HG03139 (cell line): ENCODE measurements at regions not wholly inside any gene's neighbourhood (a gene's known extent, or its start where the extent isn't known, plus 50 kb on each side); places are given as distances from the start of the nearest gene placed in this dataset.
"Not testable (repeated sequence)": the region's sequence is repeated elsewhere in the genome, so short reads cannot be mapped to it uniquely, and the experiment has no call there.

Experiments
- ATAC-seq: cut with Tn5 transposase; IDR thresholded peaks from one replicate; pipeline ENCODE4 v1.9.1; 2021; ENCODE audit not compliant: unreplicated experiment

DNA sequence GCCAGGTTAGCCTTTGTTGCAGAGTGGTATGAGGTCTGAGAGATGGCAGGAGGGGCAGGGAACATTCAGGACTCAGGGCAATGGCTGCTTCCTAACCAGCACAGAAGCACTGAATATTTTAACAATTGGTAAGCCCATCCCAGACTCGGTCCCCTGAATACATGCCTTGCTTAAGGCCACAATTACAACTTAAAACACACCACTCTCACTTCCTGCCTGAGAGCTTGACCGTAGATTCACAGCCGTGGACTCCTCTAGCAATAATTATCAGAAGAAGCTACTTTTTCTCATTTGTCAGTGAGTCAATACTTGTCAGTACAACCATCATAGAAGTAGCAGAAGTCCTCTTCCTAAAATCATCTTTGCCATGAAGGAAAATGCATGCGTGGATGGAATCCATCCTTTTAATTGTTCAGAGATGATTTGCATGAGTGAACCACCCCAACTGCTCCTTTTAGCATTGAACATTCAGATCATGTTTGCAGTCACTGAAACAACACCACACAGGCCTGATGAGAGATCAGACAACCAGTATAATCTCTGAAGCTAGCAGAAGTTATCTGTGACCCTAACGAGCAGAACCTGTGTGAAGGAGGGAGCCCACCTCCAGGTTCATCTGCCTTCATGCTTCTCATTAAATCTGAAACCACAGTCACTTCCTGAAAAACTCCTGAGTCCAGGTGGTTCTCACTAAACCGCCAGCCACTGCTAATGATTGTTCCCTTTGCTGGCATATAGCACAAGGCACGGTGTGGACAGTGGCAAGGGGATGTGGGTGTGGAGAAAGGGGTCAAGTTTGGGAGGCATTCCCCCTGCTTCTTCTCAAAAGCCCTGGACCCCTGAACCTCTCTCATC is 333.9 kb upstream of the CNR1 start:
- ATAC-seq, result no peak

DNA sequence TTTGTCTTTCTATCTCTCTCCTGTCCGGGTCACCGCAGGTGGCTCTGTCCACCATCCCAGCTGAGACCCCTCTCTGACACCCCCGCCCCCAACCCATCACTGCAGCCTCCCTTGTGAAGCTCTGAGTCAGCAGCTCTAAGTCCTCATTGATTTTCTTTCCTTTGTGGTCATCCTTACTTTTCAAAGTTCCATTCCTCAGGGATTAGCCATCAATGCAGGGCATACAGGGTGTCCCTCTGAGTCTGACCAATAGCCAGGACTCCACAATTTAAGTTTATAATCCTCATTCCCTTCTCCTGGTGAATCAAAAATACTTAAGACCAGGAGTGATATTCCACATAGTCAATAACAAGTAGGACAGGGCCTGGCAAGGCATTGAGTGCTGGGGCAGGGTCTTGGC is 333.3 kb upstream of the CNR1 start:
- ATAC-seq, result no peak

DNA sequence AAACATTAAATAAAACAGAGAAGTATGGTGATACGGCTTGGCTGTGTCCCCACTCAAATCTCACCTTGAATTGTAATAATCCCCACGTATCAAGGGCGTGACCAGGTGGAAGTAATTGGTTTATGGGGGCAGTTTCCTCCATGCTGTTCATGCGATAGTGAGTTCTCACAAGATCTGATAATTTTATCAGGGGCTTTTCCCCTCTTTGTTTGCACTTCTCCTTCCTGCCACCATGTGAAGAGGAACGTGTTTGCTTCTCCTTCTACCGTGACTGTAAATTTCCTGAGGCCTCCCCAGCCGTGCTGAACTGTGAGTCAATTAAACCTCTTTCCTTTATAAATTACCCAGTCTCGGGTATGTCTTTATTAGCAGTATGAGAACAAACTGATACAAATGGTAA is 331.3 kb upstream of the CNR1 start:
- ATAC-seq, result not testable (repeated sequence)

DNA sequence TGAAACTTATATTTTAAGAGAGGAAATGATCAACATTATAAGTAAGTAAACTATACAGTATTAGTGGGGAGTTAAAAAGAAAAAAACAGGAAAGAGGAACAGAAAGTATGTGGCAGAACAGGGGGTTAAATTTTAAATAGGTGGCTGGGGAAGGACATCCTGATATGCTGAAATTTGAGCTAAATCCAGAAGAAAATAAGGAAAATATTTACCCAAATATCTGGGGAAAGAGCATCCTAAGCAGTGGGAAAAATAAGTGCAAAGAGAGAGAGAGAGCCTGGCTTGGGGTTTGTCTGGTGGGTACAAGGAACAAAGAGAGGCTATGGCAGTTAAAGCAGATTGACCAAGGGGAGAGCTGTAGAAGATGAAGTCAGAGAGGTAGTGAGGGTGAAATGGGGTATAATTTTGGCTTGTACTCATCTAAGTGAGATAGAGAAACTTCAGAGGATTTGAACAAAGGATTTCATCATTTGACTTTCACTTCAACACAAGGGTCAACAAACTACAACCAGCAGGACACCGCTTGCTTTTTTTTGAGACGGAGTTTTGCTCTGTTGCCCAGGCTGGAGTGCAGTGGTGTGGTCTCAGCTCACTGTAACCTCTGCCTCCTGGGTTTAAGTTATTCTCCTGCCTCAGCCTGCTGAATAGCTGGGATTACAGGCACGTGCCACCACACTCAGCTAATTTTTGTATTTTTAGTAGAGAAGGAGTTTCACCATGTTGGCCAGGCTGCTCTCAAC is 328.4 kb upstream of the CNR1 start:
- peak; percentile 78 for ATAC-seq

DNA sequence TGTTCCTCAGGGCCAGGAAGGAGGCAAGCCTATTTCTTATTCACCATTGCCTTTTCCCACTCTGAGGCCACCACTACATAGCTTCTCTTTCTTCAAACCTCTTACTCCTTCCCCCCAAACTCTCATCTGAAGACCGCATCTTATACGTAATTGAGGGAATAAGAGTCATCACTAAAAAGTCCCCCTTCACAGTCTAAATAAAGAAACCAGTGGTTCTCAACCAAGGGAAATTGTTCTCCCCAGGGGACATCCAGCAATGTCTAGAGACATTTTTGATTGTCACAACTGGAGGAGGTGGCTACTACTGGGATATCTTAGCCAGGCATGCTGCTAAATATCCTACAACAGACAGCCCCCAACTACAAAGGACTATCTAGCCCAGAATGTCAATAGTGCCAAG is 327.6 kb upstream of the CNR1 start:
- ATAC-seq, result peak; percentile 28

DNA sequence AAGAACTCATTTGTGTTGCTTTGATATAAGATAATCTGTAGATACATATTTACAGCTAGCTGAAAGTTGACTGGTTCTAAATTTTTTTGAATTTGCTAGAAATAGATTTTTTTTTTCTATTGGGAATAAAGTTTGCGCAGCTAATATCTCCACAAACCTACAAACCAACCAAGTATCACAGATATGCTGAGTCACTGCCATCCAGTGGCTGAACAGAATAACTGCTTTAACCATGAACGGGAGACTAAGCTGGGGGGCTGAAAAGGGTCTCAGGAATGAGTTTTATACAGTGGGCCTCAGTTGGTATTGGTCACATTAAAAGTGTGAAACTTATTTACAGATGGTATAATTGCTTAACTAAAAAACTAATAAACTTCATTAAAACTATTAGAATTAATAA is 326.7 kb upstream of the CNR1 start:
- ATAC-seq, result no peak

DNA sequence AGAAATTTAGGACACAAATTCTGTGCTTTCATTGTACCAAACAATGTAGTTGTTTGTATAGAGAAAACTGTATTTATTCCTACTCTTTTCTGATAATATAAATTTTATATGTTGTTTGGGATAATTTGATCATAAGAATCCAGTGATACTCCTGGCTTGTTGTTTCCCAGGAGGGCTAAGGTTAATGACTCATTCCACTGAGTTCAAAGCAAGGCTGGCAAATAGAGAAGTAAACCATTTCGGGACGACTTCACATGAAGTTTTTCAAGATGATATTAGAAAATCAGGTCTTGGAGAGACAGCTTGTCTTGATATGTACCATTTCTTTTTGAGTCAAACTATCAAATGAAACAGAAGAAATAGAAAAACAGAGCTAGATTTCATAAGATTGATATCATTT is 326.1 kb upstream of the CNR1 start:
- ATAC-seq, result no peak

DNA sequence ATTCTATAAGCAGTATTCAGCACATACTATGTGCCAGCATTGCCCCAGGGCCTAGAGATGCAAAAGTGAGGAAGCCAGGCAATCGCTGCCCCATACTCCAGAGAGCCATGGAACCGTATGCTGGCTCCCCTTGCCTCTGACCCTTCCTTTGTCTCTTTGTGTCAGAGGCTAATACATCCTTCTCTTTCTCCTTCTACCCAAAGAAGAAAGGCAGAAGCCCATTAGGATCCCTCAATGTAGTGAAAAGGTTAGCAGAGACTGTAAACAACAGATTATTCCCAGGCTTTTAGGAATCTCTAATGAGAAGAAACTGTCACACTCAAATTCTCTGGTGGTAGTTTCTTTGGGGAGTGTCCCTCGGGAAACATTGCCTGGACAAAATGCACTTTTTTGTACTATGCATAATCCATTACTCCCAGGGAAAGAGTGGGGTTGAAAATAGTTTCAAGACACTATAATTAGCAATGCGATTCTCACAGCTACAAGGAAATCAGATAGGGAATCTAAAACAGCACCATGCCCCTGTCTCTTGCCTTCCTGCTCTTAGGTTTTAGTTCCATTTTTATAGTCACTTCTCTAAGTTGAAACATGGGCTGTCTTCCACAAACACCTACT is 325.2 kb upstream of the CNR1 start:
- ATAC-seq, result no peak

DNA sequence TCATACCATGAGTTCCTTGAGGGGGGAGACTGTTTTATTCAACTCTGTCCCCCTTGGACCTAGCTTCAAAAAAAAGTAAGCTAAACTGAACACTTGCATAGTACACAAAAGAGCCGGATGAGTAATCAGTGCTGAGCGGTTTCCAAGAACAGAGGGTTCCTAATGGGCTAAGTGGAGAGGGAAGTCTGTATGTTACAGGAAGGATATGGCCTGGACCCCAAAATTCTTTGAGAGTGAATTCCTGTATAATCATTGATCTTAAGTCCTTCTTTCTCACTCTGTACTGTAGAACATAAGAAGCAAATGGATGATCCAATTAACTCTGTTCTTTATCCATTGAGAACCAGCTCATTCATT is 324.7 kb upstream of the CNR1 start:
- ATAC-seq, result no peak

DNA sequence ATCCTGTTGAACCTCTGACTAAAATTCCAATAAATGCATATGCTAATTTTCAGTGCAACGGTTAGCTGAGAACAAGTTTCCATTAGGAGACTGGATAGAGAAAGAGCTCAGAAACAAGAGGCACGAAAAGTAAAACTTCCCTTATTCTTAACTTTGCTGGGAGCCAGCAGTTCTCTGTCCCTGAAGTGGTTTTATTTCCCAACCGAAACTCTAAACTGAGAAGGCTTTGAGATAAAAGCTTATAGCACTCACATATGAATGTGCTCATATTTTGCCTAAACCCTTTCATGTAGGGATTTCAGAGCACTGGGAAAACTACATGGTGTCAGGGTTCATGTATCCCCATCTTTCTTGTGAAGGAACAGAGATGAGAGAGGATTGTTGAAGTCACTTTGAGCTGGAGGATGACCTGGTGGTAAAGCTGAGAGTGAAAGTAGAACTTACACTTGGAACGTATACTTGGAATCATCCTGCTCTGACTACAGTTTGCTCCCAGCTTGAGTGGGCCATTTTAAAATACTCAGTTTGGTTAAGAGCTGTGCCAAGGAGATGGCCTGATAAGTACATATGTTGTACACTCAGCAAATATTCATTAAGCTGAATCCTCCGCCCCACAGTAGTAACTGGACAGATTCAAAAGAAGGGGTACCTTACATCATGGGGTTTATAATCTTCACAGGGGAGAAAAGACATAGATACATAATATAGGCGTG is 324.2 kb upstream of the CNR1 start:
- no peak for ATAC-seq

DNA sequence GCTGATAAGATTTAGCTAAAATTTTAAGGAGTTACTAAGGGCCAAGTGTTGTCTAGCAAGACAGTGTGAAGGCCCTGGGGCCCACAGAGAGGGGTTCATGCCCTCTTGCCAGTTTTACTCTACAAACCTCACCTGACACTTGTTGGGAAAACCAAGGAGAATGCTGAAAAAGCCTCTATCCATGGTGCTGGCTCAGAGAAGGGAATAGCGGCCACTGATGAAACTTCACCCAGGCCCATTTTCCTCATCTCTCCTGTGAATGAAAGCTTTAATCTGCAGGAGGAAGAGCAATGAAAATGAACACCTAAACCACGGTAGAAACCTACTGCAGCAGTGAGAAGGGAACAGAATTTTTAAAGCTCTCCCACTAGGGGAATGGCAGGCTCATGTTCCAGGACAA is 317.3 kb upstream of the CNR1 start:
- no peak for ATAC-seq

DNA sequence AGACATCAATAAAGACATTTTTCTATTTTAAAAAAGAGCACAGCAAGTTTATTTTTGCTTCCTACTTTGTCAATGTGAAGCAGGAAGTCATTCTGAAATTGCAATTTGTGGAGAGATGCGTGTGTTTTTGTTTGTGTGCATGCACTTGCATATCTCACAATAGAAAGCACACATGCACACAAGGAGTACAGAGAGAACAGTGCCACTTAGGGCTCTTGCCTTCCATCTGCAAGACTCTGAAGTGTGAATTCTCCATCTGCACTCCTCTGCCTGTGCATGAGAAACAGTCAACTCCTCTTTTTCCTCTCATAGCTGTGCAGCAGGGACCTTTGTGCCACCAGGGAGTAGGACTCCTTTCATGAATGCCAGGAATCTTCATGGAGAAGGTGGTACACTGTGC is 316.3 kb upstream of the CNR1 start:
- ATAC-seq, result no peak

DNA sequence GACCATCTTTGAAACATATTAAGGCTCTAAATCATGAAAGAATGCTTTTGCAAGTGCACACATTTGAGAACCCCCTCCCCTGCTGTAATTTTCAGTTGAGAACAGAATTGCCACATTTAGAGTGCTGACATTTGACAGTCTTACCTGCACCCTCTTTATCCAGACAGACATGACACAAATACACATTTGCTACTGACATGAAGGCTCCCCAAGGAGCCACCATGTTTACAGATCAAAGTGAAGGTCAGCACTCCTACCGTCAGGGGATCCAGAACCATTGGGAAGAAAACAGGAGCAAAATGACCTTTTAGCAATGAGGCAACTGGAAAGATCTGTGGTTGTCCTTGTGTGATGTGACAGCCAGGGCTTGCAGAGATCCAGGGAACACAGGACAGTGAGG is 315.4 kb upstream of the CNR1 start:
- no peak for ATAC-seq

DNA sequence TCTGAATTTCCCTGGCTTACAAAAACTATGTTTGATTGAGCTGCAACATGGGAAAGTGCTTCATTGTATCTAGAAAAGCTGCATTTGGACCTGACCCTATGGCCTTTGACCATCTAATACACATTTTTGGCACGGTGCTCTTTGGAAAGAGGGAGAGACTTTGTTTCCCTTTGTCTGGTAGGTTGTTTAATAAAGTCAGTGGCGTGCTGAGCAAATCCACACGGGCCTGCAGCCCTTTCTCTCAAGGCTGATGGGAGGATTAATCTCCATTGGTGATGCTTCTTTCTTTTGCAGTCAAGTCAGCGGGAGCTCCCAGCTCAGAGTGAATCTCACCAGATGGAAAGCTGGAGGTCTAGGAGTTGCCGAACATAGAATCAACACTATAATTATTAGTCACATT is 314.7 kb upstream of the CNR1 start:
- no peak for ATAC-seq

DNA sequence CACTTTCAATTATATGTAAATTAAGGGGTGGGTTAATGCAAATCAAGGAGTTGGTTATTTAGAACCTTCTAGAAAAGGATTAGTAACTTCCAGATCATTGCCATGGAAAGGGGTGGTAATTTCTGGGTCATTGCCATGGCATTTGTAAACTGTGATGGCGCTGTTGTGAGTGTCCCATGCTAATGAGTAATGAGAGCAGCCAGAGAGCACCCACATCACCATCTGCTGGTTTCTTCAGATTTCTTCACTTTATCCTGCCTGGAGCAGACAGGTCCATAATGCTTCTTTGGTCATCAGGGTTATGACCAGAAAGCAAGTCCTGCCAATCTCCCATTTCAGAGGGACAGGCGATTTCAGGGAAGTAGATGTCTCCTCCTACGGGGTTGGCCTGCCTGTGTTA is 311.3 kb upstream of the CNR1 start:
- ATAC-seq, result no peak

DNA sequence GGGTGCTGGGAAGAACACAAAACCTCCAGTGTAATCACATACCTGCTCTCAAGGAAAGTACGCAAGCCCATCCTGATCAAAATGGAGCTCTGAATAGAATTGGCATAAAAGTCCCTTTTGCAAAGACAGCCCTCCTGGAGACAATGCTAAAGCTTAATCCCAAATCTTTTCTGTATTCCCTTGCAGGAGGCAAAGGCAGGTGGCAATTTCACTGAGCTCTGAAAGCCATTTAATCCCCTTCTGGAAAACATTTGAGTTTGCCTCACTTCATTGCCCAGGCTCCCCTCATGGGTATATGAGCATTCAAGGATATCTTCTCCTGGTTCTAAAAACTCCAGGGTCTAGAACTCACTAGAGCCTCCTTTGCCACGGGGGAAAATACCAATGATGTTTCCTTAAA is 310.2 kb upstream of the CNR1 start:
- ATAC-seq, result no peak

DNA sequence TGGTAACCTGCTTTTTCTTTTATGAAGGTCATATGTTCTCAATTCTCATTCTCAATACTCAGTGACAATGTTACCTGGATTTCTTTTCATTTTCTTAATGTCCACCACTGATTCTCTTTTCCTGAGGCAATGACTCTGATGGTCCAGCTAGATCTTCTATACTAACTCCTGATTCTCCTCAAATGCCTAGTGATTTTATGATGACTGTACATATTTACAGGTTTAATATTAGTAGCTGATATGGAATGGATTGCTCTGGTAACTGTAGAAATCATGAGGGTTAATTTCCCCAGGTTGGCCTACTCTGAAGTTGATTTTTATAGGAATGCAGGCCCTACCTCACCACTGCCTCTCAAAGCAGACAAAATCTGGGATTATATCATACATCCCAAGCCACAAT is 308.6 kb upstream of the CNR1 start:
- no peak for ATAC-seq

DNA sequence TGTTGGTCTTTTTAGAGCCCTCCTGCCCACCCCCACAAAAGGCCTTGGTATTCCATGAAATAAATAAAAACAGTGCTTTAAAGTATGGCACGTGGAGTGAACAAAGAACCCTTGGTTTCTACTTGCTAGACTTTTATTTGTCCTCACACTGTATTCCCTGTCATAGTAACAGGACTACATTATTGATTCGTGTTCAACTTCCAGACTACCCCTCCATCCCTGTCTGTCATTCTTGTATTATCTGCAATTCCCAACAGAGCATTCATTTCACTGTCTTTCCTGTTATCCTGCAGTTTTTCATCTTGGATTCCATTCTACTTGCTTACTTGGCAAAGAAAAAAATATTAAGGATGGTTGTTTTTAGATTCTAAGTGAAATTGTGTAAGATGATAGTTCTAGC is 307.4 kb upstream of the CNR1 start:
- ATAC-seq, result no peak

DNA sequence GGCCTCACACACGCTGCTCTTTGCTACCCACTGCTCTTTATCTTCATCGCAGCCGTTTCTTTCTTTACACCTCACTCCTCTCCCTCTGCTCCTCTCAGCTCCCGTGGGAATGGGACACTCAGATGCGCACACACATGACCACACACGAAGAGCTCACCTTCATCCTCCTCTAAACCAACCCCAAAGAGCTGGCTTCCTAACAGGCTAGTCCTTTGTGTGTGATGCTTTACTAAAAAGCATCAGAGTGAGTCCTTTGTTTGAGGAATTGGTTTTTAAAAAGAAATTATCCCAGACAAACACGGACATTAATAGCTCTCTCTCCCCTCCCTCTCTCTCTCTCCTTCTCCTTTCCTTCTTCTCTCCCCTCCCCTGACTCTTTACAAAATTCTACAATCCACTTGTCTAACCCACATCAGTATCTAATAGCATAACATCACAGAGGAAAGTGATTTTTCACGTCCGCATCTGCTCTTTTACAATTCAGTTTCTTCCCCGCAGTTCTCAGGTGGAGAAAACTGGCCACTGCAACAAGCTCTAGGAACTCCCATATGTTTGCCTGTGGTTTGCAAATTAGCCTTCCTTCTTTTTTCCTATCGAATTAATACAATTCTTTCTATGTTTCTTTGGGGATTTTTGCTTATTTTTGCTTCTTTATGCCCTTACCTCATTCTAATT is 306.8 kb upstream of the CNR1 start:
- ATAC-seq, result no peak

DNA sequence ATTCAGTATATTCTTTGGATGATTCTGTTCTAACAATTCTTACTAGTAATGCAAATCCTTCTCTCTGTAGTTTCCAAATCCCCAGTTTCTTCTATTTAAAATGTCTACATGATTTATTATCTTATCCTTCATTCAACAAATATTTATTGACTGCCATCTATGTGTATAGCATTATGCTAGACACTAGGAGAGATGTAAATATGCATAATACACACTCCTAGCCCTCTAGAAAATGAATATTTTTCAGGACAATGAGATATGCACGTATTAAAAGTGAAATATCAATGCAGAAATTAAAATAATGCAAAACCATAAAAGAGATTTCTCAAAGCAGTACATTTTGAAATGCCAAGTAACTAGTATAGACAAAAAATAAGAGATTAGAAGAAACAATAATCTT is 293.5 kb upstream of the CNR1 start:
- no peak for ATAC-seq

DNA sequence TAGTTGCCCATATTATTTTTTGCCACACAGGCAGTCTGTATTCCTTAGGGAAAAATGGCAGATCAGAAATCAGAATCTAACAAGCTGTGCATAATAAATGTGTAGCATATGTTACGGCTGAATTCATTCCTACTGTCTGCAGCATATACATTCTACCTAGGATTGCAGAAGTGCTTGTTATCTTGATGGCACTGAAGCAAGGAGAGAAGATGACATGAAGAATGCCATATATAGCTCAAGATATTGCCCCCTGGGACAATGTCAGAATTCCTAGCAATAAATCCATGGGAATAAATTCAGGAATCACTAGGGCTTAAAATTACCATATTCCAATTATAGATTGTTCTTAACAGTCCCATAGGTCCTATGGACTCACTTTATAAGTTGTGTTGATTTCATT is 293.0 kb upstream of the CNR1 start:
- ATAC-seq, result no peak
